PFSK-1 (cell line): ENCODE measurements at regions not wholly inside any gene's neighbourhood (a gene's known extent, or its start where the extent isn't known, plus 50 kb on each side); places are given as distances from the start of the nearest gene placed in this dataset.

Experiments used
- FOXP2 ChIP-seq: optimal IDR thresholded peaks from 2 replicates; pipeline ENCODE3; 2011; ENCODE audit warnings: borderline replicate concordance, control low read depth, inconsistent platforms; ENCODE audit not compliant: insufficient read depth; ENCODE audit errors: extremely low read length, extremely low read depth
- POLR2AphosphoS5 ChIP-seq: IDR thresholded peaks from 2 replicates; pipeline ENCODE4 v1.6.1; 2012; ENCODE audit warnings: low read depth, mild to moderate bottlenecking, control low read depth, low read length, moderate library complexity
- REST ChIP-seq, 2 experiments: IDR thresholded peaks; 2 replicates each; pipeline versions ENCODE4 v1.6.1 to v1.8.0; 2011 to 2012; ENCODE audit warnings: low read depth in 2 of 2, low read length in 2 of 2, control low read depth in 1 of 2, inconsistent platforms in 1 of 2, mild to moderate bottlenecking in 1 of 2, moderate library complexity in 1 of 2; ENCODE audit not compliant: insufficient read depth in 1 of 2
- TAF1 ChIP-seq: IDR thresholded peaks from 2 replicates; pipeline ENCODE4 v1.6.1; 2012; ENCODE audit warnings: low read length, control low read depth, borderline replicate concordance; ENCODE audit not compliant: insufficient read depth

- no peak for TF ChIP-seq FOXP2
- TF ChIP-seq REST (IDR thresholded peaks at IDR 0.05; ENCODE audit: insufficient read depth in 1 of 2, low read depth in 2 of 2, low read length in 2 of 2), result no peak
- TF ChIP-seq POLR2AphosphoS5, result no peak
- TF ChIP-seq TAF1, result no peak
Observed at GRCh38 chr4:136741468-136741867, 790.8 kb downstream of the PCDH18 start.
